DMS53 treated with DMSO at 0.1 percent for 48 hours (cell line): ENCODE measurements at regions not wholly inside any gene's neighbourhood (a gene's known extent, or its start where the extent isn't known, plus 50 kb on each side); places are given as distances from the start of the nearest gene placed in this dataset.
A peak's percentile ranks its signal among the peaks of the same experiment; 100 is the strongest.

ENCODE experiments used
- DNase-seq: peaks from one replicate; lab custom pipeline; 2025; ENCODE audit not compliant: unreplicated experiment; lab: John Stamatoyannopoulos, UW

DNA sequence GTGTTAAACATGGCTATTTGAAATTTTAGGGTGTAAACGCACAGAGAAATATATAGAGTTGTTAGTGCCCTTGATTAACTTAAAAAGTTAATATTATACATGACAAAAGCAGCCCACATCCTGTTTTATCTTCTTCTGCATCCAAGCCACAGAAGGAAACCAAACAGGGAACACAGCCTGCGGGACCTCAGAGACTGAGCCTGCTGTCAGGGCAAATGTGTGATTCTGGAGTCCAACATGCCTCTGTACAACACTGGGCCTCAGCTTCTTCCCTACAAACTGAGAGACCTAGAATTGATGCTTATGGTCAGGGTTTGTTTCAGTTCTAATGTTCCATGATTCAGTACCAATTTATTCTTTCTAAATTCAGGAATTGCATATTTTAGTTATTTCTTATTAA lies 404.7 kb downstream of the FBXO15 start:
- no peak for DNase-seq

DNA sequence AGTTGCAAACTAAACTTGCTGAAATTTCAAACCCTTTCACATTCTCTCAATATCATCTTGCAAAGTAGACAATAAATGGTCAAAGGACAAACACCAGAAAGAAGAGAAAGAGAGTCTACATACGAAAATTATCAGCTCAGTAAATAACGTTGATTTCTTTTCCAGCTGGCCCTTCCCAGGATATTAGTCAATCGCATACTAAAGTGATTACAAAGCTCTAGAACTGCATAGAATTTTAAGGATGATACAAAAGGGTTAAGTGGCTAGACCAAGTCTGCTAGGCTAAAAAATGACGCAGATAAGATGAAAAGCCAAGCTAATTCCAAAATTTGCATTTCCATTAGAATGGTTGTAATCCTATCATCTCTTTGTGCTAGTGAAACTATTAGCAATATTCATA lies 405.7 kb downstream of the FBXO15 start:
- DNase-seq = no peak

DNA sequence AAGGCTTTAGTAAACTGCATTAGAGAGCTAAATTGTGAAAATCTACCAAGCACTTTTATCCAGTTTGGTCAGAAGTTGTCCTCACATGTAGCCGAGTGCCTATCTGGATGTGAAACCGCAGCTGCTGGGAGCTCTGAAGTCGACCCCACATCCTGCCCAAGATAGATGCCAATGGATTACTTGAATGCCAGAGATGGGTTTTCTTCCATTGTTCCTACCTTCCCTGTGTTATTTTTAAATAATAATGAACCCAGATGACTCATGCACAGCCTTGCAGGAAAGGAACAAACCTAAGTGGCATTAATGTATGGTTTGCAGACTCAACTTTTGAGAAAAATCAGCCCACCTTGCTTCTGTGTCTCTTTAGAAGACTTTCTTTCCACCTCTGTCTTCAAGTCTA lies 408.5 kb downstream of the FBXO15 start:
- DNase-seq = no peak

DNA sequence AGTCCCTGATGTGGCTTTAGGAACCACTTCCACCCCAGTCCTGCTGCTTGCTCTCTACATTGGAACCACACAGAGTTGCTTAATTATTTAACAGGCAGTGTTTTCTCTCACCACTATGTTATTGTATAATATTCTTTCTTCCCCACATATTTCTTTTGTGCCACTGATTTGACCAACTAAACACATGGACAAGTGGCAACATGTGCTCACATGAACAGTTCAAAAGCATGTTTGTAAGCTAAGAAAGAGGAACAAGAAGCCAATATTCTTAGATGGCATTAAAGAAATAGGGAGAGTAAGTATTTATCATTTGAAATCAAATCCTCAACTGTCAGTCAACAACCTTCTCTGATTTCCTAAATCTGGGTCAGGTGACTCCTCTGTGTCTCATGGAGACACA lies 409.6 kb downstream of the FBXO15 start:
- DNase-seq = no peak

DNA sequence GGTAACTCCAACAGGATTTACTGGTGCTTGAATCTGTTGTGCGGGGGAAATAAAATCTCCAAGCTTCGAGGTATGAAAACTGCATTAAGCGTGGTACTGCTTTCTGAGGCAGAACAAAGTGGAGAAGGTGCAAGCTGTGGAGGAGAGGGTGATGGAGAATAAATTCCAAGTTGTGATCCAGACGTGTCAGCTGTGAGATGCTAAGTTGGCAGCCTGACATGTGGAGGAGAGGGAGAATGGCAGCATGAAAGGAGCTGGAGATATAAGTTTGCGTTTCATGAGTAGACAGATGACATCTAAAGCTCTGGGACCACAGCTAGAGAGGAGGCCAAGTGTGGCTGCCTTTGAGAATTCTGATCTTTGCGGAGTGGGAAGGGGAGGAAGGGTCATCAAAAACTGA lies 411.8 kb downstream of the FBXO15 start:
- DNase-seq = no peak

DNA sequence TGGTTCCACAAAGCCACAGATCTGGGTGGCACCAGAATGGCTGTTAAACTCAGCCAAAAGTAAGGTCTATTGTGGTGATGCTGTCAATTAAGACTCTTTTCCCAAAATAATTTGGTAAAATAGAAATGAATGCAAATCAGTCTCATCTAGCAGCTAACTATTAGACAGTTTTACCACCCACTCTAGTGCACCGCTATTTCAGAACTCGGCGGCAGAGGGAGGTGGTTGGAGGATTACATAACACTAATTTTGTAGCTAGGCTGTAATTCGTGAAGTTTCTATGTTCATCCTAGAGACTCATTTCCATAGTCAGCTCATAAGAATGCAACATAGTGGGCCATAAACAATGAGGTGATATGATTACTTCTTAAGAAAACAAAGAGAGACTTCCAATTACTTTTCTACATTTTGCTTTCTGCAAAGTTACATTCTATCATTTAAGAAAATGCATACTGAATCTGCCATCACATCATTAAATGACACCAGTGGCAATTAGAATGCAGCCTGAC lies 413.8 kb downstream of the FBXO15 start:
- DNase-seq = no peak

DNA sequence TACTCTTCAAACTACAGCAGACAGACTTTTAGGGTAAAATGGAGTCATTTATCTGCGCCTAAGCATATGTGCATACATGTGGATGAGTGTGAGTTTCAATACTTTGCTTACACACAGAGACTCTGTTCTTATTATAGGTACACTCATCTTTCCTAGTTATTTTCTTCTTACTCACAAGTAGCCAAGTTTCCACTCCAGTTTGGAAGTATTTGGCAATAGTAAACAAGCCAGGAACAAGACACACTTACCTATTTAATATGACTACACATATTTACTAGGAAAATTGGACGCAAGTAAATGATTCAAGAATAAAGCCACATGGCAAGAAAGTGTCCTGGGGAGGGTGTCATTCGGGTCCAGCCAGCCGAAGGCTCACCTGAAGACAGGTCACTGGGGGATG lies 414.3 kb downstream of the FBXO15 start:
- DNase-seq = no peak

DNA sequence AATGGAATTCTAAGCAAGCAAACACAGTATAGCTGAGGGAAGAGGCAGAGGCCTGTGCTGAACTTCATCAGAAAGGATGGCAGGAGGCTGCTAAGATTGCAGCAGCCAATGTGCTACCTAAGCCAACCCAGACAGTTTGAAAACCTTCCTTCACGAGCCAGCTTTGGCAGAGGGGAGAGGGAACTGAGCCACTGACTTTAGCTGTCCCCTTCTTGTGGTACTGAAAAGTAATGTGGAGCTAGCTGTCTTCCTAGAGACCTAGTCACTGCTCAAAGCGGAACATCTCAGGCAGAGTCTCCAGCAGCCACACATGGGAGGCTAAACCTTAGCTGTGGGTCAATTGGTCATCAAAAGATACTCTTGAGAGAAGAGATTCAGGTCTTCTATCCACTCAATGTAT lies 419.0 kb downstream of the FBXO15 start:
- no peak for DNase-seq

DNA sequence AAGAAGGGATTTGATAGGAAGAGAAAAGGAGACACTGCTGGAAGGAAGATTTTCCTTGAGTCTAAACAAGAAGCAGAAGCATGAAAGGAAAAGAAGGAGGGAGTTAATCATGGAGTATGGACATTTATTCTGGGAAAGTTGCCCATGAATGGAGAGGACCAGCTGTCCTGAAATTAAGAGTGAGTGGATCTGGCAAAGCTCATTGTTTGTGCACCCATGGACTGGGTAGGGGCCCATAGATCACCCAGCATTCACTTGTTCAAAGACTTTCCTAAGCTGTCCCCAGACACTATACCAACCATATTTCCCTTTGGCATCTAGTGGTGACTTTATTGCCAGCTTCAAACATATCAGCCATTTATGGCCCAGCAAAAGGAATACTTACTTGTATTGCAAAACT lies 422.7 kb downstream of the FBXO15 start:
- no peak for DNase-seq

DNA sequence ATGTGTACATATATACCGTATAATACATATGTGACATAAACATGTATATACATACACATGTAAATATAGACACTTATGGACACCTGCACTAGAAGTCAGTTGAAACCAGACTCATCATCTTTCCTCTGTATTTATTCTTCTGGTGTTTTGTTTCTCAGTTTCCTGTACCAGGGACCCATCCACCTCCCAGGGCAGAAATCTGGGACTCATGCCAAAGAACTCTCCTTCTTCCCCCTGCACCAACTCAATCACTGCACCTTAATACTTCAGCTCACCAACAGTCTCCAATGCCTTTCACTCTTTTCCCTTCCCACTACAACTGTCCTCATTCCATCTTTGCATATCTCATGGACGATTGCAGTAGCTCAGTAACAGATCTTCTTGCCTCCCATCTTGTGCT lies 428.0 kb downstream of the FBXO15 start:
- DNase-seq = peak; percentile 35

DNA sequence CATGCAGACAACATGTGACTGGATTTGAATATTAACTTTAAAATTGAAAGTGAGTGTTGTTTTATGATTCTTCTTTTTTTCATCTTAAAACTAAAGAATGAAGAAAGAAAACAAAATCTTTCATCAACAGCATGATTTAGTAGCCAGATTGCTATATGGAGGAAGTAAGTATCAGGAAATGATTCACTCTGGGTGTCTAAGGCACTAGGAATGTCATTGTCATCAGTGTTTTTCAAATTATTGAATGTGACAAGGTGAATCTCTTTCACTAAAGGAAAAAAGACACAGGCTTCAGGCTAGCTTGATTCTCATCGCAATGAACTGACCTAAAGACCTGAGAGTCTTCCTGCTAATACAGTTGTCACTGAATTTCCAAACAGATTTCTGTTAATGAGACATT lies 430.1 kb downstream of the FBXO15 start:
- DNase-seq = peak; percentile 45

DNA sequence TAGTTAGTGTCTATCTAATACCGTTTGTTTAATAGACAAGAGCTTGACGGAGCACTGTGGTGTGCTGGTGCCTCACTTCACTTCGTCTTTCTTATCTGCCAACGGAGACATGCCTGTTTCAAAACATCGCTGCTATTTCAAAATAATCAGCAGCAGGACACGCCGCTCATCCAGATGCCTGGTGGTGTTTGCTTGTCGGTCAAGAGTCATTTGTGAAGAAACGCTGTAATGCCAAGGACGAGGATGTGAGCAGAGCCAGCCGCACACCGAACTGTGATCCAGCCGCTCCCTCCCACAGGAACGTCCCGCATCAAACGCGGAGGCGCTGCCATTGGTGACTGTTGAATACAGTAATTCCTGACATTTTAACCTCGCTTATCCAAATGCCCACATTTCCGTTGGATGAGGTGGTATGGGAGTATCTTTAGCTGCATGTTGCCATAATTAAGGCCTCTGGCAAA lies 432.4 kb downstream of the FBXO15 start:
- DNase-seq = peak; percentile 65

DNA sequence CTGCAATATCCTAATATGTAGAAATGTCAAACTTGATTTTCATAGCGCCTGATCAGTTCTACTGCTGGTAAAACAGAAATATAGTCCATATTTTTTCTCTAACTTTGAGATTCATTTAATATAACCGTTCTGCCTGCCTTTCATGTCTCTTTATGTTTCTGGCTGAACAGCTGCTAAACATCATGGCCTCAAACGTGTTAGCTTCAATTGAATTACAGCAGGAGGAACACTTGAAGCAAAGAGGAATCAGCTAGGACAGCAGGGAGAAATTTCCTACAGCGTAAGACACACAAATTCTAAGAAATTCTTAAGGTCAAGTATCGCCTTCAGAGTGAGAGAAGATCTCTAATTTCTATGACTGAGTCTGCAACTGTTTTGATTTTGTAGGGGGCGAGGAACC lies 433.2 kb downstream of the FBXO15 start:
- DNase-seq = no peak

DNA sequence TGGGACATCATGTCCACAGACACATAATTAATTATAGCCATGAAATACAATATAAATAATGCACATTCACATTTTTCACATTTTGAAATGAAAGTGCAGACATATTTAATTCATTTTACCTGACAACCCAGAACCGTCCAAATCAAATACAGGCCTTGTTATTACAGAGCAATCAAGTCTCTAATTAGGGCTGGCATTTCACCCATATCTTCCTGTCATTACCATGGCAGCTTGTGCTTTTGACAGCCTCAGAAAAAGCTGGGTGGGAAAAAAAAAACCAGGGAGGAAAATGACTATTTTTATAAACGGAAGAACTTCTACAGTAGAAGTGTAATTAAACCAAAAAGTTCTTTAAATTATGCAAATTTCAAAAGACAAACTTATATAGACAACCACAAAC lies 436.4 kb downstream of the FBXO15 start:
- DNase-seq = no peak

DNA sequence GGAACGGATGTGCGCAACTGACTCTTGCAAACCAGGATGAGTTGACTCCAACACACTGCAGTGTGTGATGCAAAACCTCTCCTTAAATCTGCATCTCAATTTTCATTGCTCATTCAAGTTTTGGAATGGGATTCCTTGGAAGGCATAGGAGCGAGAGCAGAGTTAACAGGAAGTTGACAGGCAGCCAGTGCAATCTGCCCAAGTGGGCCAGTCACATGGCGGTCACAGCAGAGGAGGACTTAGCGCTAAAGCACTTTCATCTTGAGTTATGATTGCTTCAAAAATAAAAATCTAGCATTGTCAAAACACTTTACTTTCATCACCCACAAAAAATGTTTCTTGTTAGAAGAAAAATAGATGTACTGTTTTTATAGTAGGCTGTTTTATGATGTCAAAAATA lies 439.0 kb downstream of the FBXO15 start:
- DNase-seq = no peak

DNA sequence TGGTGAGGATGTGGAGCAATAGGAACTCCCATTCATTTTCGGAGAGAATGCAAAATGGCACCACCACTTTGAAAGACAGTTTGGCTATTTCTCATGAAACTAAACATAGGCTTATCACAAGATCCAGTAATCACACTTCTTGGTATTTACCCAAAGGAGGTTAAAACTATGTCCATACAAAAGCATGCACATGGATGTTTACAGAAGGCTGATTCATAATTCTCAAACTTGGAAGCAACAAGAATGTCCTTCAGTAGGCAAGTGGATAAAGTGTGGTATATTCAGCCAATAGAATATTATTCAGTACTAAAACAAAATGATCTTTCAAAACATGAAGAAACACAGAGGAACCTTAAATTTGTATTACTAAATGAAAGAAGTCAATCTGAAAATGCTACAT lies 440.6 kb downstream of the FBXO15 start:
- DNase-seq = no peak

DNA sequence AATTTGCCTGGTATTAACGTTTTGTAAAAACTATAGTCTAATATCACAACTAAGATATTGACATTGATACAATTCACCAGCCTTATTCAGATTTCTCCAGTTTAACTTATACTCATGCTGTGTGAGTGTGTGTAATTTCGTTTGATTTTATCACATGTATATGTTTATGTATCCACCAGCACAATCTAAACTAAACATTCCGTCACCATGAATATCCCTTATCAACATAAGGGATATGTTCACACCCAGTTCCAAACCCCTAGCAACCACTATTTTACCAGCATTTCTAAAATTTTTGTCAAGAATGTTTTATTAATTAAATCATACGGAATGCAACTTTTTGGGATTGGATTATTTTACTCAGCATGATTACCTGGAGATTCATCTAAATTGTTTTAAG lies 450.3 kb downstream of the FBXO15 start:
- DNase-seq = no peak

DNA sequence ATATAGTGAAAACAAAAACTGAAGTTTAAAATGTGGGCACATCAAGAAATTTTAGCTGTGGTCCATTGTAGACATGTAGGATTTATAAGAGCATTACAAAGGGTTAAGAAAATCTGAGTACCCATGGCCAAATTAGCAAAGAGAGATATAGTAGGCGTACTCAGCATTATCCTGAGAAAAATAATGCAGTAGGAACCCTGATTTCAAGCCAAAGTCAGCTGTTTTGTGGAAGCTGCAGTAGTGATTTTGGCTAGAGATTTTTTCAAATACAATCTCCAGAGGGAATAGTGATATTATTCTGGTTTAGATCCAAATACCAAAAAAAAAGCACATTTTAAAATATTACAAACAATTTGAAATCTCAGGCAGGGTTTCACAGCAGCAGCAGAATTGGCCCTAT lies 450.9 kb downstream of the FBXO15 start:
- no peak for DNase-seq

DNA sequence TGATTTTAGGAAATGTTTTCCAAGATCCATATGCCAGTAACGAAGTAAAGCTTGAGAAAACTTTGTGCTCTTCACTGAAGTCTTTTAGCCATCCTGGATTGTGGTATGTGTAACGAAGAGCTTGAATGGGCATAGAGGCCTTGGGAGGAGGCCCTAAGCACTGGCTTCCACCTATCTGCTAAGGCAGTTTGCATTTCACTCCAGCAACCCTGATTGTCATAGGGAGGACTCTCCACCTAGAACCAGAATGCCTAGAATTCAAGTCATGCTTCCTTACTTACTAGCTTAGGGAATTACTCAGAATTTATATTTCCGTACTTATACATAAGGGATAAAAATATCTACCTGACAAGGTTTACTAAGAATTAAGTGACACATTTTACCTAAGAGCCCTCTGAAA lies 451.5 kb downstream of the FBXO15 start:
- DNase-seq = no peak

DNA sequence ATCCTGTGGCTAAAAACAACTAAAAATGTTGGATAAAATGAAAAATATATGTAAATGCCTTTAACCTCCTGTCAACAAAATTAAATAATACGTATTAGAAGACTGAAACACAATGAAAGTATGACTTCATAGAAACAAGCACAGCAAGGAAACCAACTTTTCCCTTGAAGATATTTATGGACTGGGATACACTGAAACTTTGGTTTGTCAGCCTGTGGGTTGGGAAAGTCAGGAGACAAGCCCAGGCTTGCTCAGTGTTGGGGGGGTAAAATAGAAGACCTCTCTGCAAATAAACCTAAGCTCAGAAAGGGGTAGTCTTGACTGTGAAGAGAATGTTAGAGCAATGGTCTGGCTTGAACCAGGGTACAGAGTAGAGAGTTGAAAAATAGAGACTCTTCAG lies 454.5 kb downstream of the FBXO15 start:
- no peak for DNase-seq

DNA sequence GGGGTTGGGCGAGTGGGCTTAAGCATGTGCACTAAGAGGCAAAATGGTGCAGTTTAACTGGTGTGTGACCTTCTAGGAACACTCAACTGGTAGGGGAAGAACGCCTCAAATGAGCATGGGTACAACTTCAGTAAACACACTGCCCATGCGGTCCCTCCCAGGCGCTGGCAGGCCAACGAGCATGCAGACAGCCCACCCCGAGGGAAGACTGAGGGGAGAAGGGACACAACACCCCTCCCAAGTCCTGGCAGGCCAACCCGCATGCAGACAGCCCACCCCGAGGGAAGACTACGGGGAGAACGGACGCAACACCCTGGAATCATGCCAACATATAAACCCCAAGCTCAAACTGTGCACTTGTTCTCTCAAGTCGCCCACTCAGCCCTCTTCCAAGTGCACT lies 456.0 kb downstream of the FBXO15 start:
- DNase-seq = no peak

DNA sequence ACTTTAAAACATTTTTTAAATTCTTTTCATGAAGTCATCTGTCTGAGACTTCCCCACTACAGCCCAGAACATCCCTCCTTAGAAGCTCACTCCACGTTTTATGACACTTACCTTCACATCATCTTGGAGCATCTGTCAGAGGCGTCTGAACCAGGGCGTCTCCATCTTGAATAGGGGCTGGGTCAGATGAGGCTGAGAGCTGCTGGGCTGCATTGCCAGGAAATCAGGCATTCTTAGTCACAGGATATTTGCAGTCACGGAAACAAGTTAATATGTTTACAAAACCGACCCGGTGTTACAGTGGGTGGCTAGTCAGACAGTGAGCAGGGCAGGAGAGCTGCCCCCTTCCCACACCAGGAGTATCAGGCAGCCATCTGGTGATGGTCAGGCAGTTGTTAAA lies 456.5 kb downstream of the FBXO15 start:
- DNase-seq = peak; percentile 42

DNA sequence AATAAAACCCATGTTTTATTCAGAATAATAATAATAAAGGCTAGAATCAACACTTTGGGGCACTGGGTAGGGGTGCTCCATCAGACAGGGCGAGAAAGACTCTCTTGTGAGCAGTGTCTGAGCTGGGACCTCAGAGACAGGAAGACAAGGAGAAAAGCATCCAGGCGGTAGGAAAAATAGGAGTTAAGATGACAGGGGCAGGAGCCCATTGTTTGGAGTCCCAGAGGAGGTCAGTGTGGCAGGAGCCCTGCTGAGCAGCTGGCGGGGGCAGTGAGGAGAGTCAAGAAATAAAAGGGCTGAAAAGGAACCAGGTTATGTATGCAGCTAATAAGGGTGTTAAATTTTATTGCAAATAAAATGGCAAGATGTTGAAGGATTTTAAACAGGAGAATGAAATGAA lies 457.4 kb downstream of the FBXO15 start:
- DNase-seq = no peak
